OCI-LY1 (cell line): ENCODE measurements at regions not wholly inside any gene's neighbourhood (a gene's known extent, or its start where the extent isn't known, plus 50 kb on each side); places are given as distances from the start of the nearest gene placed in this dataset.
A peak's percentile ranks its signal among the peaks of the same experiment; 100 is the strongest.

Experiments used
- H2AFZ ChIP-seq: fragments of 200-600 bp; sonication (generic), shearing (Covaris generic); 2 replicates; pipeline ENCODE4 v1.6.0; 2014; ENCODE audit warnings: antibody characterized with exemption, mild to moderate bottlenecking, low read length
- H3F3A ChIP-seq: fragments of 200-600 bp; sonication (generic), shearing (Covaris generic); 2 replicates; pipeline ENCODE4 v1.6.0; 2014; ENCODE audit warnings: mild to moderate bottlenecking, antibody characterized with exemption, low read length, moderate library complexity; ENCODE audit not compliant: insufficient read depth
- H3K27ac ChIP-seq: fragments of 200-600 bp; sonication (generic); 2 replicates; pipeline ENCODE4 v1.5.1; 2014; ENCODE audit warnings: low read length, mixed run types, mild to moderate bottlenecking, low read depth; ENCODE audit not compliant: poor library complexity, severe bottlenecking
- H3K27me3 ChIP-seq: fragments of 200-600 bp; sonication (generic); 2 replicates; pipeline ENCODE4 v1.6.0; 2014; ENCODE audit warnings: antibody characterized with exemption, mild to moderate bottlenecking, low read length, moderate library complexity; ENCODE audit not compliant: insufficient read depth
- H3K36me3 ChIP-seq: fragments of 200-600 bp; sonication (generic); 2 replicates; pipeline ENCODE4 v1.6.1; 2014; ENCODE audit warnings: mild to moderate bottlenecking, antibody characterized with exemption, low read length, moderate library complexity, mixed read lengths; ENCODE audit not compliant: insufficient read depth
- H3K4me1 ChIP-seq: fragments of 200-600 bp; sonication (generic); 2 replicates; pipeline ENCODE4 v1.5.1; 2014; ENCODE audit warnings: mild to moderate bottlenecking, low read length, moderate library complexity; ENCODE audit not compliant: insufficient read depth, severe bottlenecking
- H3K4me2 ChIP-seq: fragments of 200-600 bp; sonication (generic), shearing (Covaris generic); 2 replicates; pipeline ENCODE4 v1.6.1; 2014; ENCODE audit warnings: low read length
- H3K4me3 ChIP-seq: fragments of 200-600 bp; sonication (generic); 2 replicates; pipeline ENCODE4 v1.5.1; 2014; ENCODE audit warnings: low read length, low read depth, mild to moderate bottlenecking, mixed read lengths; ENCODE audit not compliant: poor library complexity, severe bottlenecking
- H3K79me2 ChIP-seq: fragments of 200-600 bp; shearing (Covaris generic); 2 replicates; pipeline ENCODE4 v1.6.1; 2016; ENCODE audit warnings: mixed run types, low read length, mixed read lengths; ENCODE audit not compliant: insufficient read depth
- H3K9ac ChIP-seq: fragments of 200-600 bp; sonication (generic), shearing (Covaris generic); 2 replicates; pipeline ENCODE4 v1.6.1; 2014; ENCODE audit warnings: mild to moderate bottlenecking, low read length, mixed read lengths
- H3K9me2 ChIP-seq: fragments of 200-600 bp; sonication (generic), shearing (Covaris generic); 2 replicates; pipeline ENCODE4 v1.6.1; 2014; ENCODE audit warnings: low read depth, mild to moderate bottlenecking, low read length, mixed read lengths
- H3K9me3 ChIP-seq: fragments of 200-600 bp; shearing (Covaris generic); 2 replicates; pipeline ENCODE4 v1.6.1; 2014; ENCODE audit warnings: low read length, mixed read lengths
- H4K20me1 ChIP-seq: fragments of 200-600 bp; sonication (generic), shearing (Covaris generic); 2 replicates; pipeline ENCODE4 v1.6.0; 2016; ENCODE audit warnings: mild to moderate bottlenecking, low read length; ENCODE audit not compliant: insufficient read depth
- EZH2 ChIP-seq: fragments of 200-600 bp; sonication (generic), shearing (Covaris generic); IDR thresholded peaks from 2 replicates; pipeline ENCODE4 v1.8.0; 2017; ENCODE audit warnings: borderline replicate concordance, mixed run types, mild to moderate bottlenecking, antibody characterized with exemption, low read length, moderate library complexity, mixed read lengths
- TF ChIP-seq, protein P1 (sequence below): fragments of 200-600 bp; sonication (generic), shearing (Covaris generic); IDR thresholded peaks from 2 replicates; pipeline ENCODE4 v1.5.1; 2017; ENCODE audit warnings: mild to moderate bottlenecking, antibody characterized with exemption, low read length, moderate library complexity, mixed read lengths

DNA sequence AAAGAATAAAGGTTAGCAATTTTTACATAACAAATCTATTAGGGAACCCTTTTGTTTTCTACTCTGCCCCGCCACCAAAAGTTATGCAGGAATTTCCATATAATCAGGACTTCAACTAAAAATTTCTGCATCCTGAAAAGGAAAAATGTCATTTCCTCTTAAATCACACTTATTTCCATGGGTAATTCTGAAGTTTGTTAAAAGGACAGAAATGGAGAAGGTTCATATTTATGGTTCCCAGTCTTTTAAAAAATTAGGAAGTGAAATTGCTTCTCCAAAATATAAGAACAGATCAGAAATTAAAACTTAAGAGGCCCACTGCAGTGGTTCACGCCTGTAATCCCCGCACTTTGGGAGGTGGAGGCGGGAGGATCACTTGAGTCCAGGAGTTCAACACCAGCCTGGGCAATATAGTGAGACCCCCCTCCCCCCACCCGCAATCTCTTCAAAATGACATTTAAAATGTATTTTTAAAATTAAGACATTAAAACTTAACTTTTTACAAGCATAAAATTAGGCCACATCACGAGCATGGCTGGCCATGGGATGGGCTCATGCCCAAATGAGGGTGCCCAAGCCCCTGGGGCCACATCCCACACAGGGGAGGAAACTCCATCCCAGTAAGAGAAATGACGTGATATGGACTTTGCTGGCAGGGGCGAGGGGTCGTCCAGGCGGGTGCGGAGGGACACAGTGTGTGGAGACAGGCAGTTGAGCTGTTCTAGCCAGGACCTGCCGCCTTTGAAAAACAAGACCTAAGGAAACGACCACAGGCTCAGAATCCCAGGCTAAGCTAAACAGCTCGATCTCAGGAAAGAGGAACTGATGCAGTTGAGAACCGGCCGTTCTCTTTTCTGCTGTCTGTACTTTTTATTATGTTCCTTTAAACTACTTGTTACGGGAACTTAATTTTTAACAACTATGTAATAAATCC, 51.3 kb upstream of the NFE2L3 start:
- Histone ChIP-seq H3K27me3 (no peaks in the 10 kb centered on the region), H3K36me3 (no peaks in the 10 kb centered on the region), H3K4me1 (peaks cover 60% of the 10 kb centered on the region), H3K4me3 (peak overlapping the region; percentile 63), H3K9me3 (no peaks in the 10 kb centered on the region), H3F3A (0 out of 2 replicates have a peak, but pooled peaks cover 3% of the 10 kb centered on the region), H3K4me2 (peak overlapping the region; percentile 95), H3K9me2 (no peaks in the 10 kb centered on the region), H2AFZ (peak overlapping the region; percentile 97), H4K20me1 (no peaks in the 10 kb centered on the region), H3K9ac (peak overlapping the region; percentile 79), H3K79me2 (no peaks in the 10 kb centered on the region), H3K27ac (peak overlapping the region; percentile 82)
- no peak for TF ChIP-seq EZH2
- TF ChIP-seq, protein P1, sequence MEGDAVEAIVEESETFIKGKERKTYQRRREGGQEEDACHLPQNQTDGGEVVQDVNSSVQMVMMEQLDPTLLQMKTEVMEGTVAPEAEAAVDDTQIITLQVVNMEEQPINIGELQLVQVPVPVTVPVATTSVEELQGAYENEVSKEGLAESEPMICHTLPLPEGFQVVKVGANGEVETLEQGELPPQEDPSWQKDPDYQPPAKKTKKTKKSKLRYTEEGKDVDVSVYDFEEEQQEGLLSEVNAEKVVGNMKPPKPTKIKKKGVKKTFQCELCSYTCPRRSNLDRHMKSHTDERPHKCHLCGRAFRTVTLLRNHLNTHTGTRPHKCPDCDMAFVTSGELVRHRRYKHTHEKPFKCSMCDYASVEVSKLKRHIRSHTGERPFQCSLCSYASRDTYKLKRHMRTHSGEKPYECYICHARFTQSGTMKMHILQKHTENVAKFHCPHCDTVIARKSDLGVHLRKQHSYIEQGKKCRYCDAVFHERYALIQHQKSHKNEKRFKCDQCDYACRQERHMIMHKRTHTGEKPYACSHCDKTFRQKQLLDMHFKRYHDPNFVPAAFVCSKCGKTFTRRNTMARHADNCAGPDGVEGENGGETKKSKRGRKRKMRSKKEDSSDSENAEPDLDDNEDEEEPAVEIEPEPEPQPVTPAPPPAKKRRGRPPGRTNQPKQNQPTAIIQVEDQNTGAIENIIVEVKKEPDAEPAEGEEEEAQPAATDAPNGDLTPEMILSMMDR: no peak

GRCh38 chr7:26101361-26102151, 50.4 kb upstream of the NFE2L3 start:
- Histone ChIP-seq H3F3A (no peaks in the 10 kb centered on the region), H3K9me3 (no peaks in the 10 kb centered on the region), H3K36me3 (no peaks in the 10 kb centered on the region), H3K4me2 (peak overlapping the region; percentile 95), H2AFZ (peak overlapping the region; percentile 97), H3K4me3 (peak overlapping the region; percentile 63), H3K4me1 (peaks cover 60% of the 10 kb centered on the region), H3K79me2 (no peaks in the 10 kb centered on the region), H3K9me2 (no peaks in the 10 kb centered on the region), H3K27ac (peak overlapping the region; percentile 82), H3K27me3 (no peaks in the 10 kb centered on the region), H4K20me1 (no peaks in the 10 kb centered on the region), H3K9ac (peak overlapping the region; percentile 79)
- TF ChIP-seq EZH2: no peak
- TF ChIP-seq, protein P1: no peak

GRCh38 chr7:26102176-26102575, 49.8 kb upstream of the NFE2L3 start:
- peak overlapping the region; percentile 95 for H3K4me2 ChIP-seq
- H3K79me2 ChIP-seq: no peaks in the 10 kb centered on the region
- H2AFZ ChIP-seq: peak overlapping the region; percentile 97
- no peaks in the 10 kb centered on the region for H3K9me2 ChIP-seq
- H3K4me1 ChIP-seq: peaks cover 54% of the 10 kb centered on the region
- no peaks in the 10 kb centered on the region for H3K36me3 ChIP-seq
- H3K27me3 ChIP-seq: no peaks in the 10 kb centered on the region
- H3F3A ChIP-seq: no peaks in the 10 kb centered on the region
- no peaks in the 10 kb centered on the region for H3K9me3 ChIP-seq
- TF ChIP-seq, protein P1: no peak
- TF ChIP-seq EZH2: no peak
- peak overlapping the region; percentile 82 for H3K27ac ChIP-seq
- H3K9ac ChIP-seq: peak overlapping the region; percentile 79
- peak overlapping the region; percentile 63 for H3K4me3 ChIP-seq
- H4K20me1 ChIP-seq: no peaks in the 10 kb centered on the region
